Psoas muscle (tissue), 7 donors: ENCODE measurements at regions not wholly inside any gene's neighbourhood (a gene's known extent, or its start where the extent isn't known, plus 50 kb on each side); places are given as distances from the start of the nearest gene placed in this dataset.
"Not testable (repeated sequence)": the region's sequence is repeated elsewhere in the genome, so short reads cannot be mapped to it uniquely, and the experiment has no call there.

Experiments used
- ATAC-seq, 4 donors: fragments of 200-7000 bp; cut with Tn5 transposase; one replicate each; pipeline ENCODE4 v1.9.1; 2020; ENCODE audit warnings: moderate library complexity in 3 of 4, mild to moderate bottlenecking in 2 of 4
- DNase-seq, 2 donors: peaks; one replicate each; pipeline ENCODE4 v3.0.0-alpha.2; 2020
- H3K27ac ChIP-seq: fragments of 200-600 bp; one replicate; pipeline ENCODE4 v1.8.0; 2022
- H3K27me3 ChIP-seq, 3 donors: fragments of 200-600 bp in 1 of 3; one replicate each; pipeline versions ENCODE4 v1.6.1 to v1.8.0; 2013 to 2022; ENCODE audit warnings: low read length in 2 of 3, mild to moderate bottlenecking in 2 of 3, moderate library complexity in 1 of 3; ENCODE audit not compliant: insufficient read depth in 3 of 3
- H3K36me3 ChIP-seq, 2 donors: fragments of 200-600 bp in 1 of 2; one replicate each; pipeline versions ENCODE4 v1.6.1 to v1.8.0; 2013 to 2022; ENCODE audit warnings: low read depth in 1 of 2, mild to moderate bottlenecking in 1 of 2, moderate library complexity in 1 of 2; ENCODE audit not compliant: insufficient read depth in 1 of 2
- H3K4me1 ChIP-seq: fragments of 200-600 bp; one replicate; pipeline ENCODE4 v1.8.0; 2022
- H3K4me3 ChIP-seq: fragments of 200-600 bp; one replicate; pipeline ENCODE4 v1.8.0; 2022; ENCODE audit warnings: mild to moderate bottlenecking
- H3K9me3 ChIP-seq: fragments of 200-600 bp; one replicate; pipeline ENCODE4 v1.8.0; 2022
- CTCF ChIP-seq: fragments of 200-600 bp; IDR thresholded peaks from one replicate; pipeline ENCODE4 v1.8.0; 2022; ENCODE audit warnings: antibody characterized with exemption
- WGBS, 3 donors: extraction: QIAGEN DNeasy Blood & Tissue Kit; methylation state at CpG; one replicate each; pipeline versions ENCODE4 v1.1.6 to v1.1.7; 2013; 5-methylcytosine and 5-hydroxymethylcytosine counted together
- intact Hi-C, 2 donors: fragments of 100-400 bp; cut with DNase I; formaldehyde crosslinking; loops; one replicate each; pipeline versions ENCODE4 v1.11.0 to v1.14.2; 2022
- donor health status: healthy with polysubstance abuse.
- donor health status: DM: no; HTN: no; CAD: no; lungs with moderate emphysema.
- donor health status: Bipolar disorder and iron deficiency.
- donor health status: healthy.
- donor health status: DM: yes; HTN: yes; CAD: no.
- donor health status: DM: no; HTN: no; CAD: no.
- donor health status: DM: yes; HTN: yes; CAD: no.

- WGBS, 3 donors: 31 to 40% (median 37%) methylated on average over 2 of the region's 2 CpGs
- Histone ChIP-seq H3K27me3 (no peaks in the 10 kb centered on the region), H3K9me3 (no peaks in the 10 kb centered on the region), H3K4me3 (no peak overlapping the region), H3K36me3 (no peaks in the 10 kb centered on the region), H3K27ac (no peak overlapping the region), H3K4me1 (no peaks in the 10 kb centered on the region)
- ATAC-seq (no peak), DNase-seq (no peak)
- no peak for TF ChIP-seq CTCF
- intact Hi-C loops: no loop called here
These were observed 211.7 kb downstream of the COX18 start for GRCh38 chr4:72857787-72858186.

GRCh38 chr4:72857216-72857615 is 212.3 kb downstream of the COX18 start:
- TF ChIP-seq CTCF: no peak
- Histone ChIP-seq H3K4me1 (no peaks in the 10 kb centered on the region), H3K27ac (no peak overlapping the region), H3K27me3 (no peaks in the 10 kb centered on the region), H3K36me3 (no peaks in the 10 kb centered on the region), H3K9me3 (no peaks in the 10 kb centered on the region), H3K4me3 (no peak overlapping the region)
- DNase-seq (no peak), ATAC-seq (no peak)
- intact Hi-C loops: no loop called here
- 33 to 84% (median 83%) methylated on average over 1 of the region's 1 CpG for WGBS, 3 donors

- TF ChIP-seq CTCF: no peak
- H3K27ac ChIP-seq: no peak overlapping the region
- no peaks in the 10 kb centered on the region for H3K4me1 ChIP-seq
- no peaks in the 10 kb centered on the region for H3K9me3 ChIP-seq
- ATAC-seq (no peak), DNase-seq (no peak)
- H3K36me3 ChIP-seq: no peaks in the 10 kb centered on the region
- intact Hi-C loops: no loop called here
- WGBS, 3 donors: 57 to 62% (median 59%) methylated on average over 12 of the region's 12 CpGs
- H3K4me3 ChIP-seq: no peak overlapping the region
- no peaks in the 10 kb centered on the region for H3K27me3 ChIP-seq
These were observed 223.0 kb downstream of the COX18 start for GRCh38 chr4:72846280-72847111.

GRCh38 chr4:72843466-72843865 is 226.1 kb downstream of the COX18 start:
- intact Hi-C loops: no loop called here
- H3K27me3 ChIP-seq: peaks cover 0 to 3% (median 0%) of the 10 kb centered on the region in 3 donors
- no peaks in the 10 kb centered on the region for H3K36me3 ChIP-seq
- TF ChIP-seq CTCF: no peak
- no peak overlapping the region for H3K4me3 ChIP-seq
- H3K4me1 ChIP-seq: no peaks in the 10 kb centered on the region
- no peak for ATAC-seq
- DNase-seq: no peak
- H3K9me3 ChIP-seq: no peaks in the 10 kb centered on the region
- no peak overlapping the region for H3K27ac ChIP-seq

- peaks cover 0 to 3% (median 0%) of the 10 kb centered on the region in 3 donors for H3K27me3 ChIP-seq
- H3K9me3 ChIP-seq: no peaks in the 10 kb centered on the region
- H3K4me3 ChIP-seq: no peak overlapping the region
- no peak overlapping the region for H3K27ac ChIP-seq
- H3K36me3 ChIP-seq: no peaks in the 10 kb centered on the region
- TF ChIP-seq CTCF: no peak
- intact Hi-C loops: no loop called here
- no peaks in the 10 kb centered on the region for H3K4me1 ChIP-seq
- DNase-seq: no peak
- no peak for ATAC-seq
These were observed 227.2 kb downstream of the COX18 start for GRCh38 chr4:72842323-72842722.

GRCh38 chr4:72840166-72840565 is 229.3 kb downstream of the COX18 start:
- H3K27me3 ChIP-seq, intact Hi-C loops, H3K4me1 ChIP-seq, H3K36me3 ChIP-seq, H3K9me3 ChIP-seq, DNase-seq, ATAC-seq, H3K27ac ChIP-seq, H3K4me3 ChIP-seq: not testable (repeated sequence)
- WGBS, 3 donors: 55 to 75% (median 57%) methylated on average over 1 of the region's 1 CpG
